Neural progenitor cell (in vitro differentiated cells): ENCODE measurements at regions not wholly inside any gene's neighbourhood (a gene's known extent, or its start where the extent isn't known, plus 50 kb on each side); places are given as distances from the start of the nearest gene placed in this dataset.

Experiments
- DNase-seq: peaks from one replicate; pipeline ENCODE4 v3.0.0-alpha.2; 2016; ENCODE audit warnings: low spot score
- H2AFZ ChIP-seq: fragments of 200-600 bp; sonication (generic); replicated peaks from 2 replicates; pipeline ENCODE4 v1.6.1; 2016; ENCODE audit warnings: antibody characterized with exemption
- H3F3A ChIP-seq: fragments of 200-600 bp; sonication (generic); 2 replicates; pipeline ENCODE4 v1.6.1; 2016; ENCODE audit warnings: antibody characterized with exemption, low read depth
- H3K27ac ChIP-seq: fragments of 200-600 bp; sonication (generic); 2 replicates; pipeline ENCODE4 v1.5.1; 2016; ENCODE audit warnings: mild to moderate bottlenecking
- H3K27me3 ChIP-seq: fragments of 200-600 bp; sonication (generic); 2 replicates; pipeline ENCODE4 v1.6.1; 2016; ENCODE audit warnings: mild to moderate bottlenecking, moderate library complexity
- H3K36me3 ChIP-seq: fragments of 200-600 bp; sonication (generic); 2 replicates; pipeline ENCODE4 v1.5.1; 2016
- H3K4me1 ChIP-seq: fragments of 200-600 bp; sonication (generic); 2 replicates; pipeline ENCODE4 v1.6.1; 2016; ENCODE audit warnings: mixed run types
- H3K4me2 ChIP-seq: fragments of 200-600 bp; sonication (generic); 2 replicates; pipeline ENCODE4 v1.6.1; 2016
- H3K4me3 ChIP-seq: fragments of 200-600 bp; sonication (generic); 2 replicates; pipeline ENCODE4 v1.5.1; 2016
- H3K79me2 ChIP-seq: fragments of 200-600 bp; sonication (generic); 2 replicates; pipeline ENCODE4 v1.6.1; 2016; ENCODE audit warnings: low read depth
- H3K9ac ChIP-seq: fragments of 200-600 bp; sonication (generic); 2 replicates; pipeline ENCODE4 v1.6.1; 2016
- H3K9me3 ChIP-seq: fragments of 200-600 bp; sonication (generic); 2 replicates; pipeline ENCODE4 v1.5.1; 2016; ENCODE audit warnings: low read depth
- H4K20me1 ChIP-seq: fragments of 200-600 bp; sonication (generic); 2 replicates; pipeline ENCODE4 v1.6.1; 2016; ENCODE audit warnings: low read depth
- H3K27ac Mint-ChIP-seq: 3 replicates; pipeline ENCODE4 v1.8.0; 2021; ENCODE audit warnings: mixed read lengths
- H3K27me3 Mint-ChIP-seq: 2 replicates; pipeline ENCODE4 v1.8.0; 2022; ENCODE audit warnings: low read depth, mild to moderate bottlenecking, inconsistent platforms, moderate library complexity, mixed read lengths; ENCODE audit not compliant: insufficient read depth
- H3K36me3 Mint-ChIP-seq: 3 replicates; pipeline ENCODE4 v1.8.0; 2021; ENCODE audit warnings: mixed read lengths
- H3K4me1 Mint-ChIP-seq: 3 replicates; pipeline ENCODE4 v1.8.0; 2021; ENCODE audit warnings: mixed read lengths
- H3K4me3 Mint-ChIP-seq: 3 replicates; pipeline ENCODE4 v1.8.0; 2021; ENCODE audit warnings: mild to moderate bottlenecking, moderate library complexity, mixed read lengths
- H3K9me3 Mint-ChIP-seq: 3 replicates; pipeline ENCODE4 v1.8.0; 2020; ENCODE audit warnings: mixed read lengths
- EZH2 ChIP-seq: fragments of 200-600 bp; sonication (generic); IDR thresholded peaks from 2 replicates; pipeline ENCODE4 v1.6.1; 2017; ENCODE audit warnings: antibody characterized with exemption, mild to moderate bottlenecking, moderate library complexity
- EZH2phosphoT487 ChIP-seq: fragments of 200-600 bp; sonication (generic); IDR thresholded peaks from 2 replicates; pipeline ENCODE4 v1.6.1; 2017; ENCODE audit warnings: antibody characterized with exemption
- TF ChIP-seq, protein P1 (sequence below): fragments of 200-600 bp; sonication (generic); IDR thresholded peaks from 2 replicates; pipeline ENCODE4 v1.5.1; 2017; ENCODE audit warnings: antibody characterized with exemption, mild to moderate bottlenecking

GRCh38 chr18:25759111-25759510 is 331.3 kb downstream of the SS18 start:
- Histone ChIP-seq H3K9me3 (no peaks in the 10 kb centered on the region), H3K79me2 (no peaks in the 10 kb centered on the region), H3K9ac (no peak overlapping the region), H4K20me1 (no peaks in the 10 kb centered on the region), H3K27me3 (no peaks in the 10 kb centered on the region), H3F3A (no peaks in the 10 kb centered on the region), H3K4me3 (no peak overlapping the region), H3K4me1 (no peaks in the 10 kb centered on the region), H3K36me3 (no peaks in the 10 kb centered on the region), H3K4me2 (no peak overlapping the region), H2AFZ (no peak overlapping the region), H3K27ac (no peak overlapping the region)
- H3K4me1 Mint-ChIP-seq: no peaks in the 10 kb centered on the region
- TF ChIP-seq, protein P1, sequence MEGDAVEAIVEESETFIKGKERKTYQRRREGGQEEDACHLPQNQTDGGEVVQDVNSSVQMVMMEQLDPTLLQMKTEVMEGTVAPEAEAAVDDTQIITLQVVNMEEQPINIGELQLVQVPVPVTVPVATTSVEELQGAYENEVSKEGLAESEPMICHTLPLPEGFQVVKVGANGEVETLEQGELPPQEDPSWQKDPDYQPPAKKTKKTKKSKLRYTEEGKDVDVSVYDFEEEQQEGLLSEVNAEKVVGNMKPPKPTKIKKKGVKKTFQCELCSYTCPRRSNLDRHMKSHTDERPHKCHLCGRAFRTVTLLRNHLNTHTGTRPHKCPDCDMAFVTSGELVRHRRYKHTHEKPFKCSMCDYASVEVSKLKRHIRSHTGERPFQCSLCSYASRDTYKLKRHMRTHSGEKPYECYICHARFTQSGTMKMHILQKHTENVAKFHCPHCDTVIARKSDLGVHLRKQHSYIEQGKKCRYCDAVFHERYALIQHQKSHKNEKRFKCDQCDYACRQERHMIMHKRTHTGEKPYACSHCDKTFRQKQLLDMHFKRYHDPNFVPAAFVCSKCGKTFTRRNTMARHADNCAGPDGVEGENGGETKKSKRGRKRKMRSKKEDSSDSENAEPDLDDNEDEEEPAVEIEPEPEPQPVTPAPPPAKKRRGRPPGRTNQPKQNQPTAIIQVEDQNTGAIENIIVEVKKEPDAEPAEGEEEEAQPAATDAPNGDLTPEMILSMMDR: no peak
- TF ChIP-seq EZH2phosphoT487: no peak
- H3K4me3 Mint-ChIP-seq: no peak overlapping the region
- H3K27me3 Mint-ChIP-seq: no peaks in the 10 kb centered on the region
- H3K9me3 Mint-ChIP-seq: no peaks in the 10 kb centered on the region
- DNase-seq: no peak
- H3K27ac Mint-ChIP-seq: no peak overlapping the region
- H3K36me3 Mint-ChIP-seq: no peaks in the 10 kb centered on the region

- no peak overlapping the region for H3K9ac ChIP-seq
- H3K27ac ChIP-seq: no peak overlapping the region
- H3K79me2 ChIP-seq: no peaks in the 10 kb centered on the region
- peak overlapping the region; percentile 18 for H3K27ac Mint-ChIP-seq
- H3K27me3 Mint-ChIP-seq: peaks cover 9% of the 10 kb centered on the region
- no peak overlapping the region for H3K4me3 ChIP-seq
- peak overlapping the region; percentile 48 for H2AFZ ChIP-seq
- H3K9me3 ChIP-seq: no peaks in the 10 kb centered on the region
- H3K27me3 ChIP-seq: no peaks in the 10 kb centered on the region
- peaks cover 19% of the 10 kb centered on the region for H3K9me3 Mint-ChIP-seq
- H4K20me1 ChIP-seq: no peaks in the 10 kb centered on the region
- no peak overlapping the region for H3K4me2 ChIP-seq
- DNase-seq: peak; percentile 85
- H3K4me3 Mint-ChIP-seq: no peak overlapping the region
- H3K36me3 ChIP-seq: no peaks in the 10 kb centered on the region
- peaks cover 12% of the 10 kb centered on the region for H3F3A ChIP-seq
- TF ChIP-seq, protein P1: peak; percentile 60
- no peak for TF ChIP-seq EZH2phosphoT487
- H3K4me1 Mint-ChIP-seq: peaks cover 41% of the 10 kb centered on the region
- H3K4me1 ChIP-seq: peaks cover 23% of the 10 kb centered on the region
- H3K36me3 Mint-ChIP-seq: no peaks in the 10 kb centered on the region
Measured at GRCh38 chr18:25743646-25744151, 346.7 kb downstream of the SS18 start.

DNA sequence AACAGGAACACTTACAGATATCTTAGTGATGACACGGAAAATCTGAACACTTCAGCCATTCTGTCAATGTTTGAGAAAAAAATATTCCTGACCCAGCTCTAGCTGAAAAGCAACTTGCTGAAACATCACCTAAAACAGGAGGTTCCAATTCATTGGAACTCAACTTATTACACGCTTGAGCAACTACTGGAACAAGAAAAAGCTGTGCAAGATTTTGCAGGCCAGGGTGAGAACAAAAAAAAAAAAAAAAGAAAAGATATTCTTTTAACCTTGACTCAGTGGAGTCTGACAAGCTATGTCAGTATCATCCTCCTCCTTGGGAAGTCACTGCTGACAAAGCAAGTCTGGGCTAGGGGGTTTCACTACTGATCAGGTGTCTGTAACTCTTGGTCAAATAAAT is 351.0 kb downstream of the SS18 start:
- peaks cover 6% of the 10 kb centered on the region for H3K27me3 Mint-ChIP-seq

More for the DNA sequence above, 351.0 kb downstream of the SS18 start:
- Histone ChIP-seq H3F3A (peaks cover 16% of the 10 kb centered on the region), H3K4me1 (peaks cover 56% of the 10 kb centered on the region), H3K36me3 (no peaks in the 10 kb centered on the region), H3K27ac (no peak overlapping the region), H3K4me2 (no peak overlapping the region), H3K9me3 (no peaks in the 10 kb centered on the region), H3K9ac (no peak overlapping the region), H3K27me3 (peaks cover 4% of the 10 kb centered on the region), H3K4me3 (no peak overlapping the region), H3K79me2 (no peaks in the 10 kb centered on the region), H2AFZ (no peak overlapping the region), H4K20me1 (no peaks in the 10 kb centered on the region)
- TF ChIP-seq EZH2 (no peak), EZH2phosphoT487 (no peak)
- TF ChIP-seq, protein P1: no peak
- Mint-ChIP-seq H3K27ac (peak overlapping the region; percentile 34), H3K9me3 (no peaks in the 10 kb centered on the region), H3K4me3 (no peak overlapping the region), H3K36me3 (no peaks in the 10 kb centered on the region), H3K4me1 (peaks cover 68% of the 10 kb centered on the region)
- no peak for DNase-seq
